ENCODE measurements at regions not wholly inside any gene's neighbourhood (a gene's known extent, or its start where the extent isn't known, plus 50 kb on each side); places are given as distances from the start of the nearest gene placed in this dataset.

- no peaks in the 10 kb centered on the region for H3K27me3 Mint-ChIP-seq
- no peak overlapping the region for H3K4me3 Mint-ChIP-seq
Measured at GRCh38 chr18:77187189-77187588, 54.6 kb upstream of the MBP start.

GRCh38 chr18:77191071-77191751, 58.4 kb upstream of the GALR1 start:
- peaks cover 8% of the 10 kb centered on the region for H3K9me3 Mint-ChIP-seq
- no peaks in the 10 kb centered on the region for H3K27me3 Mint-ChIP-seq
- DNase-seq = no peak
- ChIA-PET CTCF (interaction anchor here (1.0 to 1.4 kb wide), 3 partner anchors 191 to 389 kb away, joined by 3 read pairs; no protein-coding TSS in a partner anchor), POLR2A (no interaction called here)
- no peaks in the 10 kb centered on the region for H3K4me1 Mint-ChIP-seq (ENCODE audit: low read depth)
- H3K36me3 Mint-ChIP-seq = no peaks in the 10 kb centered on the region
- intact Hi-C loops (cut with micrococcal nuclease) = no loop called here
- no peak overlapping the region for H3K4me3 Mint-ChIP-seq
- no peak overlapping the region for H3K27ac Mint-ChIP-seq

More at GRCh38 chr18:77187189-77187588, 54.6 kb upstream of the MBP start:
- intact Hi-C loops (cut with micrococcal nuclease) = no loop called here
- H3K9me3 Mint-ChIP-seq = peaks cover 8% of the 10 kb centered on the region
- DNase-seq = no peak
- H3K4me1 Mint-ChIP-seq (ENCODE audit: low read depth) = no peaks in the 10 kb centered on the region
- H3K27ac Mint-ChIP-seq = no peak overlapping the region
- ChIA-PET POLR2A (no interaction called here), CTCF (no interaction called here)
- no peaks in the 10 kb centered on the region for H3K36me3 Mint-ChIP-seq

- Mint-ChIP-seq H3K4me3 (no peak overlapping the region), H3K4me1 (ENCODE audit: low read depth) (peaks cover 1% of the 10 kb centered on the region), H3K36me3 (no peaks in the 10 kb centered on the region), H3K27ac (no peak overlapping the region), H3K27me3 (no peaks in the 10 kb centered on the region), H3K9me3 (peaks cover 8% of the 10 kb centered on the region)
- ChIA-PET CTCF (interaction anchor here (1.7 kb wide), 1 partner anchor 14 kb away, joined by 3 read pairs; no protein-coding TSS in a partner anchor), POLR2A (no interaction called here)
- DNase-seq = no peak
- intact Hi-C loops (cut with micrococcal nuclease) = no loop called here
Measured at GRCh38 chr18:77197073-77197472, 52.6 kb upstream of the GALR1 start.

- POLR2A ChIA-PET = no interaction called here
- no peak overlapping the region for H3K4me3 Mint-ChIP-seq
- intact Hi-C loops (cut with micrococcal nuclease) = no loop called here
- H3K27me3 Mint-ChIP-seq = no peaks in the 10 kb centered on the region
- no peaks in the 10 kb centered on the region for H3K36me3 Mint-ChIP-seq
- no peak overlapping the region for H3K27ac Mint-ChIP-seq
- no peak for DNase-seq
- peaks cover 8% of the 10 kb centered on the region for H3K9me3 Mint-ChIP-seq
- CTCF ChIA-PET = interaction anchor here (0.8 to 1.4 kb wide), 5 partner anchors 12 to 395 kb away, joined by 3 to 5 read pairs (median 3); no protein-coding TSS in a partner anchor
- peaks cover 1% of the 10 kb centered on the region for H3K4me1 Mint-ChIP-seq (ENCODE audit: low read depth)
Measured at GRCh38 chr18:77198663-77199062, 51.0 kb upstream of the GALR1 start.

- intact Hi-C loops (cut with micrococcal nuclease) = no loop called here
- no peak overlapping the region for H3K4me3 Mint-ChIP-seq
- ChIA-PET POLR2A (no interaction called here), CTCF (interaction anchor here (1.2 to 1.4 kb wide), 2 partner anchors 12 to 396 kb away, joined by 3 to 4 read pairs; no protein-coding TSS in a partner anchor)
- H3K27me3 Mint-ChIP-seq = no peaks in the 10 kb centered on the region
- peaks cover 1% of the 10 kb centered on the region for H3K4me1 Mint-ChIP-seq (ENCODE audit: low read depth)
- no peak for DNase-seq
- H3K9me3 Mint-ChIP-seq = peaks cover 4% of the 10 kb centered on the region
- no peak overlapping the region for H3K27ac Mint-ChIP-seq
- H3K36me3 Mint-ChIP-seq = no peaks in the 10 kb centered on the region
Measured at GRCh38 chr18:77199707-77200106, 49.9 kb upstream of the GALR1 start.
